Jurkat, Clone E6-1 (cell line): ENCODE measurements at regions not wholly inside any gene's neighbourhood (a gene's known extent, or its start where the extent isn't known, plus 50 kb on each side); places are given as distances from the start of the nearest gene placed in this dataset.
"Not testable (repeated sequence)": the region's sequence is repeated elsewhere in the genome, so short reads cannot be mapped to it uniquely, and the experiment has no call there.

Source experiments
- DNase-seq: peaks from one replicate; pipeline ENCODE4 v3.0.0-alpha.2; 2011; ENCODE audit warnings: low read depth, low spot score
- H3K4me3 ChIP-seq: 2 replicates; pipeline ENCODE4 v1.5.1; 2011; ENCODE audit warnings: mild to moderate bottlenecking, low read length, control low read depth, moderate library complexity

GRCh38 chr6:1175877-1176276, 136.0 kb upstream of the FOXQ1 start:
- no peak overlapping the region for H3K4me3 ChIP-seq
- DNase-seq, result no peak

GRCh38 chr6:1170794-1171193, 141.1 kb upstream of the FOXQ1 start:
- DNase-seq, result no peak

DNA sequence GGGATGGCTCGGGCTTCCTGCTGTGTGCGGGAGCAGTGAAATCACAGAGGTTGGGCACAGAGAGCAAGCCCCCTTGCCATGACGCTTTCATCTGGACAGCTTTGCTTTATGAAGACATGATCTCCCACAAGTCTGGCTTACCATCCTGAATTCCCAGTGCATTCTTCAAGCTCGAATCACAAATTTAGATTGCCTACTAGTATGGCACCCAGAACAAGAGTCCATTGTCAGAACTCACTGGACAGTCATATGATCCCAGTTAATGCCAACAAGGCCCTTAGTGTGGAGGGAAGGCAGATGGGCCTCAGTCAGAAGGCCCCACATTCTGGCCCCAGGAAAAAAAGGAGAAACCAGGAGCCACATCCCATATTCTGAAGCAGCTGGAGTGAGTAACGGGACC, 147.3 kb upstream of the FOXQ1 start:
- DNase-seq, result no peak
- no peak overlapping the region for H3K4me3 ChIP-seq

More at GRCh38 chr6:1170794-1171193, 141.1 kb upstream of the FOXQ1 start:
- H3K4me3 ChIP-seq, result no peak overlapping the region

DNA sequence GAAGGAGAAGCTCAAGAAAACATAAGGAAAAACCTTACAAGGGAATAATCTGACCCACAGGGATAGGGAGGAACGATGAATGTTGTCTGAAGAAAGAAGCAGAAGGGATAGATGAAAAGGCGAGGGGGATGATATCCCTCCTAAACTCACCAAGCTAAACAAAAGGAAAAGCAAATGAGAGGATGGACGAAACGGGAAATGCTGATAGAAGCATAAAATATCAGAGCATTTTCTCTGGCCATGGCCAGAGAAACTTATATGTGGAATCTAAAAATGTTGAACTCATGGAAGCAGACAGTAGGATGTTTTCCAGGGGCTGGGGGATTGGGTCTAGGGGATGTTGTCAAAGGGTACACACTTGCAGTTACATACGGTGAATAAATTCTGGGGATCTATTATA, 148.4 kb upstream of the FOXQ1 start:
- H3K4me3 ChIP-seq, result no peak overlapping the region
- DNase-seq, result no peak

DNA sequence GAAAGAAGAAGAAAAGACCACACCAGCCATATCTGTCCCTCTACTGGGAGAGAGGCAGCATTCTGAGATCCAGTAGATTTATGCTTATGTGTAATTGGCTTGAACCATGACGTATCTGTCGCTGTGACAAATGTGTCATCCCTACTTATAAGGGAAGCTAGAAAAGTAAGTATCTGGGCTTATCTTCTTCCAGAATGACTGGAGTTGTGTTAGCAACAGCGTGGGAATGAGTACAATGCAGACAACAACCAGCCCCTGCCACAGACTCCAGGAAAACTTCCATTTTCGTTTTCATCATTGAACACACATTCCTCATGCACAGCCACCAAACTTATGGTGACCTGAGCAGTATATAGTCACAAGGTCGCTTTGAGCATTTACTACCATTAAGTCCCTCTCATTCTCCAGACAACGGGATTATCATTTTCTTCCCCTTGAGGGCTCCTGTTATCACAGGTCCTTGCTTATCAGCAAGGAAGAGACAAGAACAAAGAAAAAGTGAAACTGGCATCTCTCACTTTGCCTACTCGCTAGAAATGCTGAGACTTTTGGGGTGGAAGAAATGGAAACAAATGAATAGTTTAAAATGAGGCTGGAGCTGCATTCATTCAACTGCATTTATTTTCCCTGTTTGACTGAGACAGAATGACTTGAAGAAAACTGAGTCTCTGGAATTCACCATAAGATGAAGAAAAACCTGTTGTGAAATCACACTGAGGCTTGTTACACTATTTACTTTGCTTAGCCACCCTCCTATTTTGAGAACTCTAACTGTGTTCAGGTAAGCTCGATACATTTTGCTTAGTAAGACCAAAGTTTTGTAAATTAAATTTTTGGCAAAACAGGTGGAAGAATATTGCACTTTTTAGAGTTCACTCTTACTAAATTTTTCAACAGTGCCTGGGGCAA, 149.3 kb upstream of the FOXQ1 start:
- DNase-seq, result no peak
- no peak overlapping the region for H3K4me3 ChIP-seq

GRCh38 chr6:1156411-1156810, 155.5 kb upstream of the FOXQ1 start:
- H3K4me3 ChIP-seq, DNase-seq: not testable (repeated sequence)

DNA sequence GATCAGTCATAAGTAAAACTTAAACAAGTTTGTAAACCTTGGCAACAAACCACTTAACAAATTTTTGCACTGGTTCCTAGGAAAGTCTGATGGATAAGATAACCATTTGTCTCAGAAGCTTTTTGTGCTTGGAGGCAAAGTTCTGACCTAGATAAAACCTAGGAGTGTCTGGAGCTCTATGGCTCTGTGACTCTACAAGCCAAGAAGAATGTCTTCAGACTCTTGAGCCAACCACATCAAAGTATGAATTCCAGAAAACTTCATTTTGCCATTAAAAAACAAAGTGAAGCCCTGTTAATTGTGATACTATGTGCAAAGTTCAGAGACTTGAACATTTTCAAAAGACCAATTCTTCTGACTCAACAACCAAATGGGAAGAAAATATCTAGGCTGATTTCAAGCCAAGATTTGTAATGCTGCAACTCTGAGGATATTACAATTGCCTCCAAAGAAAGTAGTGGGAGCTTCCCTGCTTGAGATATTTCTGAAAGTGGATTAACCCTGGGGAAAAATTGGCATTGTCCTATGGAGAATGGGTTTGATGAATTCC, 158.1 kb upstream of the FOXQ1 start:
- no peak for DNase-seq
- no peak overlapping the region for H3K4me3 ChIP-seq

- no peak for DNase-seq
- no peak overlapping the region for H3K4me3 ChIP-seq
Observed at GRCh38 chr6:1146500-1146899, 165.4 kb upstream of the FOXQ1 start.

DNA sequence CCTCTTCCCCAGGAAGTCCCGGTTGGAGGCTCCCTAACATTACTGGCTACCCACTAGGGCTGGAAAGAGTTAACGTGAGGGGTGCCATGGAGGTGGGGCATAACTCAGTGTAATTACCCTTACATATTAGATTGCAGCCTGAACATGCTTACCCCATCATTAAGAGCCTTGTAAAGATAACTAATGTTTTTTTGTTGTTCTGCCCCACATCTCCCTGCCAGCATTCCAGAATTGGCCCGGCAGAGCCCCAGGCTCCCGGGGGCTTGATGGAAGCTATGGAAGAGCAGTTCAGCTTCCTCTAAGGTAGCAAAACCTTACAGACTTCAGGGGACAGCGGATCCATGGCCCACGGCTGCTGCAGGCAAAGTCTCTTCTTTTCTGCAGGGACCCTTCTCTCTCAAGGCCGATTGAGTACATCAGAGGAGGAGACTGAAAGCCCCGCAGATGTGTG, 166.1 kb upstream of the FOXQ1 start:
- no peak overlapping the region for H3K4me3 ChIP-seq

DNA sequence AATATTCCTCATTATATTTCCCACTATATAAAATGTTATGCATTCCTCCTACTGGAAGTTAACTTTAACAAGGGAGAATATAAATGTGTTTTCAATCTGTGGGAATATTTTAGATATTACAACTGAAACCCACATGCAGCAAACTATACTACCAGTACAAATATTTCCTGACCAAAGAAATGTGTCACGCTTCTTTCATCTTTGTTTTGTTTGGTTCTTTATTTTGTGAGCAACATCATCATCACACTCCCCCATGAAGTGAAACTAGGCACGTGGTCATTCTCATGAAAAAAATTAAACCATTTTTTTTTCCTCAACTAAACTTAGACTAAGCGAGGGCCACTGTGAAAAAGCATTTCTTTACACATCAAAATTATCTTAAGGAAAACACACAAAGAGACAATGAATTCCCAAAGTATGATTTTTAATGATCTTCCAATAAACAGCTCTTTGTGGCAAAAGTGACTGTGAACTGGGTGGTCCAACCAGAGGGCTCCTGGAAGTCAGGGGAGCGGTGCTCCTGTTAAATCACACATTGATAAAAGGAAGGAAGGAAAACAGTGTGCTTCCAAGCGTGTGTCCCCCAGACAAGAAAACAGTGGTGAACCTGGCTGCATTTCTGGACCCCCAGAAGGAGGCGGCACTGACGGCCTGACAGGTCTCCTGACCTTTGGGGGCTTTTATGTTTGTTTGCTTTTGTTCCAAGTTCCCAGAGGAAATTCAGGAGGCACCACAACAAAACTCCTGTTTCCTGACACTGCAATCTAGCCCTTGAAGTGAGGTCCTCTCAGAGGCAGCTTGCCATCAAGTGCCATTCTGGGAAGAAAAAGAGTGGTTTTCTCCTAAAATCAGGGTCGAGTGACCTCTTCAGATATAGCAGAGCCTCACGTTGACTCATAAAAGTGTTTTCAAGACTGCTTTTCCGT, 166.8 kb upstream of the FOXQ1 start:
- no peak overlapping the region for H3K4me3 ChIP-seq
- DNase-seq, result no peak

More for the DNA sequence above, 166.1 kb upstream of the FOXQ1 start:
- DNase-seq, result no peak

GRCh38 chr6:1143655-1144054, 168.2 kb upstream of the FOXQ1 start:
- no peak for DNase-seq
- H3K4me3 ChIP-seq, result no peak overlapping the region

- no peak for DNase-seq
- H3K4me3 ChIP-seq, result no peak overlapping the region
Observed at GRCh38 chr6:1139155-1139890, 172.6 kb upstream of the FOXQ1 start.

DNA sequence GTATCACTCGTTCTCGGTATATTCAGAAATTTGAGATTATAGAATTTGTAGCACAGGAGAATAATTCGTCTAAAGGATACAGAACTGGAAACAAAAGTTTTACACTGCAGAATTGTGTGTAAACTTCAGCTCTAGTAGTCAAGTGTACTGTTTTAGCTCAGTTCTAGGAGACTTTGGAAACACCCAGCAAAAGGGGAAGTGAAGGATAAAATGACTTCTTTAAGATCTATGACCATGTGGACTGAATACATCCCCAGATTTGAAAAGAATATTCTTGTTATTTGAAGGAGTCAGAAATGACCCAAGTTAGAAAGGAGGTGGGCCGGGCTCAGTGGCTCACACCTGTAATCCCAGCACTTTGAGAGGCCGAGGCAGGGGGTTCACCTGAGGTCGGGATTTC, 174.0 kb upstream of the FOXQ1 start:
- no peak for DNase-seq
- no peak overlapping the region for H3K4me3 ChIP-seq

- no peak for DNase-seq
- no peak overlapping the region for H3K4me3 ChIP-seq
Observed at GRCh38 chr6:1136827-1137226, 175.1 kb upstream of the FOXQ1 start.

GRCh38 chr6:1136415-1136774, 175.5 kb upstream of the FOXQ1 start:
- H3K4me3 ChIP-seq, result no peak overlapping the region
- no peak for DNase-seq

- DNase-seq, result no peak
Observed at GRCh38 chr6:1135726-1136414, 176.0 kb upstream of the FOXQ1 start.

DNA sequence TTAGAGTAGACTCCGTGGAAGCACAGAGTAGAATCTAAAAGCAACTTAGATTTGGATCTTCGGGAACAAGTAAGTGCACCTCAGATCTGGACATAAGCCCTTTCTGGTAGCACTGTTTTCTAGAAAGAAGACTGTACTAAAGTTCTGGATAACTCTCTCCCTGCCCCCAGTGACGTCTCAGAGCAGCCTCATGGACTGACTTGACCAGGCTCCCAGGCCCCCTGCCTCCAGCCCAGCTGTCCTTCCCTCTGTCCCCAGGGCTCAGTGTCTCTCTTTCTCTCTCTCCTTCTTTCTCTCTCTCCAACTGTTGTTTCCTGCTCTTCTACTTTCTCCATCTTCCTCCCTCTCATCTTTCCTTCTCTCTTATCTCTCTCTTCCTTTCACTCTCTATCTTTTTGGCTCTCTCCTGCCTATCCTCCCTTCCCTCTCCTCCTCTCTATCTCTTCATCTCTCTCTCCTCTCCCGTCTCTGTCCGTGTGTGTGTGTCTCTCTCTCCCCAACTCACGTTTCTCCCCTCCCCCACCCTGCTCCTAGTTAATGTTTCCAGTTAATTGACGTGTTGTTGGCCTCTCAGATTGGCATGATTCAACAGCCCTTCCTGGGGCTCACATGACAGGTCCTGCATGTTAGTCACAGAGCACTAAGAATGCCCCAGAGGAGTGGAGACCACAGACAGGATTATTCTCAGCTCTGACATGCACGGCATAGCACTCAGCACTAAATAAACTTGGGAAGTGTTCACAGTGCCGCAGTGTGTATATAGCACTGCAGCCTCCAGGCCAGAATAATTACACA, 180.4 kb upstream of the FOXQ1 start:
- no peak for DNase-seq
- no peak overlapping the region for H3K4me3 ChIP-seq

More at GRCh38 chr6:1135726-1136414, 176.0 kb upstream of the FOXQ1 start:
- no peak overlapping the region for H3K4me3 ChIP-seq

GRCh38 chr6:1130709-1131108, 181.2 kb upstream of the FOXQ1 start:
- H3K4me3 ChIP-seq, result no peak overlapping the region
- DNase-seq, result no peak
